NCI-H748 (cell line): ENCODE measurements at regions not wholly inside any gene's neighbourhood (a gene's known extent, or its start where the extent isn't known, plus 50 kb on each side); places are given as distances from the start of the nearest gene placed in this dataset.
A peak's percentile ranks its signal among the peaks of the same experiment; 100 is the strongest.

Experiments
- DNase-seq: peaks from one replicate; lab custom pipeline; 2025; ENCODE audit not compliant: unreplicated experiment; lab: John Stamatoyannopoulos, UW

GRCh38 chr3:146861262-146861661, 256.1 kb upstream of the PLSCR5 start:
- DNase-seq = no peak

DNA sequence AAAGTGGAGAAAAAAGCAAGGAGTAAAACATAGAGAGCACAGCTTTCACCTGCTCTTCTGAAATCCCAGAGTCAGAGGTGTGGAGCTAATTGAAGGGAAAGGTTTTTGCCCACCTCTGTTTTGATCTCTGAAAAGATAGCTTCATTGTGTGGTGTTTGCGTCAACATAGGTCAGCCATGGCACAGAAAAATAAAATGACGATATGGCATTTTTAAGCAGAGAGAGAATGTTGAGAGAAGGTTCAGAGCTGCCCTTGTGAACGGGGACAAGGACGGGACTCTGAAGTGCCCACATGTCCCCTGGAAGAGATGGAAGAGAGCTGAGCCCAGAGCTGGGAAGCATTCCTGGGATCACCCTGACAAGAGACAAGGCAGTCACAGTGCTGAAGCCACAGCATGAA, 249.4 kb upstream of the PLSCR5 start:
- no peak for DNase-seq

- DNase-seq = no peak
Measured at GRCh38 chr3:146851665-146852064, 246.5 kb upstream of the PLSCR5 start.

DNA sequence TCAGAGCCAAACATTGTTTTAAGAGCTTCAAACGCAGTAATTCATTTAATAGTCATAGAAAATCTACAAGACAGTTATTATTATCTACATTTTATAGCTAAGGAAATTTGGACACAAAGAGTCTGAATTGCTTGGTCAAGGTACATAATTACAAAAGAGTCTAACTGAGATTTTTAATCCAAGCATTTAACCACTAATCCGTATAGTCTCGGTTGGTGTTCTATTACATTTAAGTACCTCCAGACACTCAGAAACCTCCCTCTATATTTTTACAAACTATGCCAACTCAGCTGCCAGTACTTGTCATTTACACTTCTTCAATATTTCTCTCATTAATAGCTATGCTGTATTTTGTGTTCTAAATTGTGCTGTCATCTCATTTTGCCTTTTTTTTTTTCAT, 240.2 kb upstream of the PLSCR5 start:
- DNase-seq = no peak

GRCh38 chr3:146843476-146843875, 238.3 kb upstream of the PLSCR5 start:
- DNase-seq = no peak

DNA sequence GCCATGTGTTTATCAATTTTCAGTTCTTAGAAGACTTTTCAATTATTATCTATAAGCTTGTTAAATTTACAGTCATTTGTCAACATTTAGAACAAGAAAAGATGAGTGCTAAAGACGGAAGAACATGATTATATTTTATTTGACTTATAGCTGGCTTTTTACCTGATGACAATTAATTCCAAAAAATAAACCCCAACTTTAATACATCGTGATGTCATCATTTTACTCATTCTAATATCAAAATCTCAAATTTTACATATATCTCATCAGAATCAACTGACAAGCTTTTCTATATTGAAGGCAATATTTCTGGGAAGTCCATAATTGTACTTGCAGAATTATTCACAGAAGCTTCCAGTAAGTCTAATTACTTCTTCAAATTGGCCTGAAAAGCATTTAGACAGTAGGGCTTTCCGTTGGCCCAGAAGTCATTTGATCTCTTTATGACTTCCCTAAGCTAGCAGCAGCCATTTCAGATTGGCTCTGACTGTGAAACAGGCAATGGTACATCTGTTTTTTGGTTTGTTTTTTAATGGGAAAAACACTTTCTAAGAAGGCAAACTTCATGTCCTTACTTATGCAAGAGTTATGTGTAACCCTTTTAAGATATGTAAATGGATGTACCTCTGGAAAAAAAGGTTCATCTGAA, 234.7 kb upstream of the PLSCR5 start:
- DNase-seq = peak; percentile 0

GRCh38 chr3:146838221-146838620, 233.1 kb upstream of the PLSCR5 start:
- DNase-seq = no peak

GRCh38 chr3:146834917-146835316, 229.8 kb upstream of the PLSCR5 start:
- no peak for DNase-seq

DNA sequence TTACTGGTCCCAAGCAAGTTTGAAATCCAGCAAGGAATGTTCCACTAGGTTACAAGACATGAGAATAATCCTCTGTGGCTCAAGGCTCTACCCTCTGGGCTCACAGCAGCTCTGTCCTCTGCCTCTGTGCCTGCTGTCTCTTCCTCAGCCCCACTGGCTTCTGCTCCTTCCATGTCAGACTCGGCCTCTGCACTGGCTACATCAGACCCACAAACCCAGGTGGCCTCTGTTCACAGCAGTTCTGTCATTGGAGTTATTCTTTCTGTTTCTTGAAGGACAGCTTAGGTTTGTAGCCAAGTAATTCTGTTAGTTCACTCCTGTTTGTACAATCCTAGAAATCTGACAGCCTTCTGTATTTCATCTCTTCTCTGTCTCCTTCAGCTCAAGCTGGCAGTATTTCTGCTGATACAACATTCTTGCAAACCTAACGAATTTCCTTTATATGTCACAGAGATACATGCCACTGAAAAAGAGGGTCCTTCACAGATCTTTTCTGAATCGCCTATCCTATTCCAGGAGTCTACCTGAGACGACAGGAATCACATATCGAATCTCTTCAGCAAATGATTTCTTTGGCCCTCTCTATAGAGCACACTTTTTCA, 227.8 kb upstream of the PLSCR5 start:
- no peak for DNase-seq

DNA sequence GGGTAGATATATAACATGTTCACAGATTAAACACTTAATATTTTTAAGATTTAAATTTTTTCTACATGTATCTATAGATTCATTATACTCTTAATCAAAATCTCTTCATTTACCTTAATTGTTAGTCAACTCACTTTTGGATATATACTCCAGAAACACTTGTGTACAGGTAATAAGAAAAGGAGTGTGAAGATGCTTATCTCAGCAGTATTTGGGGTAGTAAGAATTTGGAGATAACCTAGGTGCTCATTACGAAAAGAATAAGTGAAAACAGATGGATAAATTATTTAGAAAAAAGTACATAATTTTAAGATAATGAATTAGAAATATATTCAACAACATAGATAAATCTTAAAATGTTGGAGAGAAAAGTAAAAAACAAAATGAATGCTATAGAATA, 226.5 kb upstream of the PLSCR5 start:
- DNase-seq = no peak

DNA sequence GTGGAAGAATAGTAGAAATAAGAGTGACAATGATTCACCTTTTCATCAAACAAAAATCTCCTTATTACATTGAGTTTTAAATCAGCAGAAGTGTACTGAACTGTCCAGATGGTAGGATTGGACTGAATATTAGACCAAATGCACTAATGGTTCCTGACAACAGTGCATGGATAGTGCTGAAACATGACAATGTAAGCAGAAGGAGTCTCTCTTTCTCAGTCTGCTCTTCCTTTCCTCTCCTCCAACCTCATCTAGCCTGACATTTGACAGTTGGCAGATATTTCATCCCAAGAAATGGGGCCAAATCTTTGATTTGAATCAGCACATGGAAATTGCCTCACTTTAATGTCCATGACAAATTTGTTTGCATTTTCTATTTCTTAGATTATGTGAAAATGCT, 225.1 kb upstream of the PLSCR5 start:
- no peak for DNase-seq

DNA sequence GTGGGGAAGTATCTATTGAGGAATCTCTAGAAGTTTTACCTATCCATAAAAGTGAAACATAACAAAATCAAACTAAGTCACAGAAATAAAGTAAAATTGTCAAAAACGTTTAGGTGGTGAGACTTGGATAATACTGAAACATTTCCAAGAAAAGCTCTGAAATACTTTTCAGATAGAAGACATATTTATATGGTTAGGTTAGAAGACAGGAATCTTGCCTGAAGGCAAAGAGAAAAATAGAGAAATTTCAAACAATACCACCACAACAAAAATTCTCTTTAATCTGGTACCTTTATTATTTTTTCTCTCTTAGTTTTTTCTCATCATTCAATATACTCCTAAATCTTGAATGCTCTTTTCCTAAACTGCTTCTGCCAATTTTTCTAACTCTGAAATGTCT, 222.7 kb upstream of the PLSCR5 start:
- no peak for DNase-seq

DNA sequence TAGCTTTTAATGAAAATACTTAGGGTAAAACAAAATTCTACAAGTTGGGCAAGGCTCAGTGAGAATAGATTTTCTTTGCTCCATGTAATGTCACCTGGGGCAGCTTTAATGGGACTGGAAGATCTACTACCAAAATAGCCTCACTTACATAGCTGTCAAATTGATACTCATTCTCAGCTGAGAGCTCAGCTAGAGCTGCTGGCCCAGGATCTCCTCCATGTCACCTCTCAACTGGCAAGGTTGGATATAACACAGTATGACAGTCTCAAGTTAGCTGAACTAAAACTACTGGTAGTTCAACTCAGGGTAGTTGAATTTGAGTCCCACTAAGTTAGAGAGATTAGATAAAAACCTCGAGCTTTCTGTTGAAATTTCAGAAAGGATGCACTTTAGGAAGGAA, 218.5 kb upstream of the PLSCR5 start:
- DNase-seq = no peak

DNA sequence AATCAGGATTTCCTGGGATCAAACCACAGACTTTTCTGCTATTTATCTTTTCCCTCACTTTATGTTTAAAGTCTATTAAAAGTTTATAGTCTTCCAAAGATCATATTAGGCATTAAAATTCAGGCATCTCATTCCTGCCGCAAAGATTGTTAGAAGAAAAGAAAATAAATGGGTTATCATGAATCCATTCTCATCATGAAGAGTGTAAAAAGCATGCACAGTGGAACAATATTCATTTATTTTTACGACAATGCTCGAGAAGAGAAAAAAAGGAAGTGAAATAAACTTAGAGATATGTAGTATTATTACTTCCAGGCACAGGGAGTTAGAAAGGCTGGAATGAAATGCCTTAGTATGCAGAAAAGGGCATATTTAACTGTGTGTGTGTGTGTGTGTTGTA, 213.7 kb upstream of the PLSCR5 start:
- no peak for DNase-seq

GRCh38 chr3:146818301-146818700, 213.2 kb upstream of the PLSCR5 start:
- no peak for DNase-seq

DNA sequence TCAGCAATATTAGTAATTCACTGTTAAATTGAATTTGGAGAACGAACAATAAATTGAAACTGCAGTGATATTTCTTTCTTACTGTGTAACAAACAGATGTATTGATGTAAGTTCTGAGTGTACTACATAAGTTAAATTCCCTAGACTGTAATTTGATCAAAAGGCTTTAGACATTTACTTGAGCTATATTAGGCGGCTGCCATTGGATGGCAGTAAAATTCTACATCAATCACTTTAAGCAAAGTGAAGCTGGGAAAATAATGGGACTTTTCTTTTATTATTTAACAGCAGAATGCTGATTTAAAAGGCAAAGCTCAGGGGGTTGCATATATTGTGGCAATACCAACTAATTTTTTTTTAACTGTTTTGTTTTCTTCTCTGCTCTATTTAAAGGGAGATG, 212.6 kb upstream of the PLSCR5 start:
- DNase-seq = peak; percentile 27

DNA sequence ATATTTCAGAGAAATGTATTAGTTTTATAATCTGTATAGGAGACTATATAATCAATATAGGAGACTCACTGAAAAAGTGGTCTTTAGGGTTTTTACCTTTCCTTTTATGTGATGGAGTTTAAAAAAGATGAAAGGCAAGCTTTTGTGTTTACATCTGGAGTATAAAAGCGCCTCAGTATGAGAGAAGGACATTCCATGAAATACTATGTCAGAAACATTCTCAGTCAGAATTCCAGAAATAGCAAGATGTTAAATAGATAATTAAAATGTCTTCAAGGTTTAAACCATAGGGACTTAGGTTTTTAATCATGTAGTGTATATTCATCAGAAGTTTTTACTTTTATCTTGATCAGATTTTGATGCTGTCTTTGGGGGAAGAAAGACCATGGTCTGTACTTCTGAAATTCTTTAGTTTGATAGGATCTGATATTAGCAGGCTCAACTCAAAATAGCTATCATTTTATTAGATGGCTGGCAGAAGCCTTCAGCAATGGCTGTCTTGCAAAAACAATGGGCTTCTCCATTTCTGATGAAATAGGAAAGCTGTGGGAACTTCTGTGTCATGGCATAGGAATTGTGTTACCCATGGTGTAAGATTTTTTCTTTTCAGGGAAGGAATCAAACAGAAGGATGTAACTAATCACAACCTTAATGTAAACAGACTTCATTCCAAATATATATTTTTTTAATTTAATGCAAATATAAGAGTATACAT, 209.6 kb upstream of the PLSCR5 start:
- DNase-seq = no peak

DNA sequence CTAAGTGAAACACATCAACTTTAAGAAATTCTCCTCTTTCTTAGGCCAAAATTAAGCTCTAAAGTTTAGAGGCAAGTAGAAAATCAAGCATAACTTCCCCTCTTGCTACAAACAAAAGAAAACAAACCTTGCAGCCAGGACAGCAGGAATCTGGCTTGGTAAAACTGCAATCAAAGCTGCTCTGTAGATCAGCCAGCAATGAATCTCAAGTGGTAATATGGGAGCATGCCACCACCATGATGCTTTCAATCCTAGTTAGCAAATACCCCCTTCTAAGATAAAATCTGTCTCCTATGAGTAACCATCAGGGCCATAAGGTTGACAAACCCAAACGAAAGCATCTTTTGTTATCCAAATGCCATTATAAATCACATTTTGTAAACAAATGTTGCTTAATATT, 208.3 kb upstream of the PLSCR5 start:
- no peak for DNase-seq

GRCh38 chr3:146803745-146804144, 198.6 kb upstream of the PLSCR5 start:
- DNase-seq = no peak

DNA sequence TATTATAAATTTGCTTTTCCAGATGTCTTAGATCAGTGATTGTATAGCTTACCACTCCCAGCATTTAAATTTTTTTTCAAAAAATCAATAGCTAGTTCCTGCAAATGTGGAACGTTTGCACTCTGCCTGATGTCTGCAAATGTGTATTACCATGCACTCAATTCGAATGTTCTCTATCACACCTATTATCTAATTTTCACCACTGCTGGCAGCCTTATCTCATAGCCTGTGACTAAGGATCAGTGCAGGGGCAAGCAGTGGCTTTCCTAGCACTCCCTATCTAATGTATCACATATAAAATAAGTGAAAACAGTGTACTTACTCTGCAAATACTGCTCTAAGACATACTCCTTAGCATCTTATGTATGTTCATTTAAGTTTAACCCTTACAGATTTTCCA, 196.3 kb upstream of the PLSCR5 start:
- peak; percentile 4 for DNase-seq

GRCh38 chr3:146800484-146800883, 195.3 kb upstream of the PLSCR5 start:
- no peak for DNase-seq

GRCh38 chr3:146796078-146796477, 190.9 kb upstream of the PLSCR5 start:
- DNase-seq = no peak

GRCh38 chr3:146783446-146783845, 178.3 kb upstream of the PLSCR5 start:
- no peak for DNase-seq
